OCI-LY7 (cell line): ENCODE measurements at regions not wholly inside any gene's neighbourhood (a gene's known extent, or its start where the extent isn't known, plus 50 kb on each side); places are given as distances from the start of the nearest gene placed in this dataset.

Experiments
- BruUV-seq: library from RNA; stranded (reverse); fragments of 400-500 nt; replicated peaks from 2 replicates; lab custom pipeline; 2021; lab: Mats Ljungman, UMichigan
- CTCF ChIA-PET: fragments of 300-600 bp; sonication (Branson Sonifier 250); formaldehyde crosslinking; loops from one replicate; lab custom pipeline; 2022; ENCODE audit warnings: antibody characterized with exemption; ENCODE audit not compliant: unreplicated experiment; lab: Charles Lee
- POLR2A ChIA-PET: fragments of 300-600 bp; sonication (Branson Sonifier 250); formaldehyde crosslinking; loops from one replicate; lab custom pipeline; 2022; ENCODE audit warnings: antibody characterized with exemption; lab: Charles Lee
- DNase-seq: peaks from one replicate; pipeline ENCODE4 v3.0.0-alpha.2; 2015; ENCODE audit warnings: low spot score
- H2AFZ ChIP-seq: fragments of 200-600 bp; sonication (generic), shearing (Covaris generic); 2 replicates; pipeline ENCODE4 v1.6.1; 2014; ENCODE audit warnings: mild to moderate bottlenecking, antibody characterized with exemption, low read length, moderate library complexity
- H3K27ac ChIP-seq: fragments of 200-600 bp; sonication (generic); 2 replicates; pipeline ENCODE4 v1.5.1; 2014; ENCODE audit warnings: mixed run types, low read depth, mild to moderate bottlenecking, moderate library complexity, low read length, inconsistent platforms; ENCODE audit not compliant: poor library complexity, severe bottlenecking
- H3K36me3 ChIP-seq: fragments of 200-600 bp; sonication (generic); 2 replicates; pipeline ENCODE4 v1.6.1; 2014; ENCODE audit warnings: mild to moderate bottlenecking, antibody characterized with exemption, low read length, moderate library complexity, mixed read lengths; ENCODE audit not compliant: insufficient read depth
- H3K4me1 ChIP-seq: fragments of 200-600 bp; sonication (generic); 2 replicates; pipeline ENCODE4 v1.5.1; 2014; ENCODE audit warnings: mild to moderate bottlenecking, low read length; ENCODE audit not compliant: insufficient read depth, poor library complexity, severe bottlenecking
- H3K4me2 ChIP-seq: fragments of 200-600 bp; sonication (generic); 2 replicates; pipeline ENCODE4 v1.6.1; 2014; ENCODE audit warnings: mild to moderate bottlenecking, low read length
- H3K4me3 ChIP-seq: fragments of 200-600 bp; sonication (generic); 2 replicates; pipeline ENCODE4 v1.5.1; 2014; ENCODE audit warnings: mild to moderate bottlenecking, low read depth, low read length; ENCODE audit not compliant: poor library complexity, severe bottlenecking
- H3K79me2 ChIP-seq: fragments of 200-600 bp; sonication (generic); 2 replicates; pipeline ENCODE4 v1.6.1; 2016; ENCODE audit warnings: low read depth, mild to moderate bottlenecking, low read length, moderate library complexity, mixed read lengths; ENCODE audit not compliant: insufficient read depth
- H3K9me2 ChIP-seq: fragments of 200-600 bp; sonication (generic); 2 replicates; pipeline ENCODE4 v1.6.1; 2016; ENCODE audit warnings: mild to moderate bottlenecking, low read length, mixed read lengths; ENCODE audit not compliant: insufficient read depth
- H3K9me3 ChIP-seq: fragments of 200-600 bp; sonication (generic); 2 replicates; pipeline ENCODE4 v1.6.1; 2014; ENCODE audit warnings: mild to moderate bottlenecking, mixed run types, low read length, mixed read lengths
- H4K20me1 ChIP-seq: fragments of 200-600 bp; sonication (generic); 2 replicates; pipeline ENCODE4 v1.6.1; 2014; ENCODE audit warnings: mild to moderate bottlenecking, antibody characterized with exemption, low read length, moderate library complexity, mixed read lengths; ENCODE audit not compliant: insufficient read depth
- CTCF ChIP-seq: fragments of 200-600 bp; sonication (generic); conservative IDR thresholded peaks from 2 replicates; pipeline ENCODE4 v1.5.1; 2014; ENCODE audit warnings: mild to moderate bottlenecking, antibody characterized with exemption, low read length, moderate library complexity, mixed read lengths
- EZH2phosphoT487 ChIP-seq: fragments of 200-600 bp; sonication (generic); IDR thresholded peaks from 2 replicates; pipeline ENCODE4 v1.6.1; 2018; ENCODE audit warnings: low read depth, borderline replicate concordance, mild to moderate bottlenecking, mixed run types, antibody characterized with exemption, low read length, moderate library complexity, mixed read lengths
- intact Hi-C: fragments of 100-400 bp; cut with micrococcal nuclease; formaldehyde crosslinking; loops from one replicate; pipeline ENCODE4 v1.10.0; 2022; ENCODE audit not compliant: unreplicated experiment

- no peaks in the 10 kb centered on the region for H3K79me2 ChIP-seq
- no TSS peak for BruUV-seq
- DNase-seq: no peak
- H3K36me3 ChIP-seq: no peaks in the 10 kb centered on the region
- H2AFZ ChIP-seq: no peak overlapping the region
- H3K4me1 ChIP-seq: no peaks in the 10 kb centered on the region
- no peak for TF ChIP-seq EZH2phosphoT487
- TF ChIP-seq CTCF: no peak
- intact Hi-C loops: no loop called here
- no peak overlapping the region for H3K4me3 ChIP-seq
- no peak overlapping the region for H3K27ac ChIP-seq
- H3K9me3 ChIP-seq: no peaks in the 10 kb centered on the region
- CTCF ChIA-PET: no interaction called here
- no peak overlapping the region for H3K4me2 ChIP-seq
- H3K9me2 ChIP-seq: no peaks in the 10 kb centered on the region
- POLR2A ChIA-PET: no interaction called here
- no peaks in the 10 kb centered on the region for H4K20me1 ChIP-seq
Measured at GRCh38 chr1:199291022-199291740, 652.3 kb downstream of the PTPRC start.

- Histone ChIP-seq H2AFZ (no peak overlapping the region), H3K36me3 (no peaks in the 10 kb centered on the region), H3K9me2 (no peaks in the 10 kb centered on the region), H4K20me1 (no peaks in the 10 kb centered on the region), H3K27ac (no peak overlapping the region), H3K4me3 (no peak overlapping the region), H3K9me3 (no peaks in the 10 kb centered on the region), H3K79me2 (no peaks in the 10 kb centered on the region), H3K4me1 (no peaks in the 10 kb centered on the region), H3K4me2 (no peak overlapping the region)
- DNase-seq: no peak
- intact Hi-C loops: no loop called here
- BruUV-seq: no TSS peak
- ChIA-PET CTCF (no interaction called here), POLR2A (interaction anchor here (0.7 to 1.2 kb wide), 3 partner anchors 79 to 484 kb away, joined by 3 to 4 read pairs (median 4); no protein-coding TSS in a partner anchor)
- TF ChIP-seq EZH2phosphoT487: no peak
- no peak for TF ChIP-seq CTCF
Measured at GRCh38 chr1:199292896-199293295, 654.1 kb downstream of the PTPRC start.

- Histone ChIP-seq H3K9me3 (no peaks in the 10 kb centered on the region), H3K9me2 (no peaks in the 10 kb centered on the region), H4K20me1 (no peaks in the 10 kb centered on the region), H3K36me3 (no peaks in the 10 kb centered on the region), H2AFZ (no peak overlapping the region), H3K4me3 (no peak overlapping the region), H3K4me2 (no peak overlapping the region), H3K4me1 (no peaks in the 10 kb centered on the region), H3K79me2 (no peaks in the 10 kb centered on the region), H3K27ac (no peak overlapping the region)
- no peak for DNase-seq
- TF ChIP-seq CTCF (no peak), EZH2phosphoT487 (no peak)
- no TSS peak for BruUV-seq
- CTCF ChIA-PET: no interaction called here
- intact Hi-C loops: no loop called here
- POLR2A ChIA-PET: no interaction called here
Measured at GRCh38 chr1:199295107-199295506, 656.3 kb downstream of the PTPRC start.
